GM12872 (cell line): ENCODE measurements at regions not wholly inside any gene's neighbourhood (a gene's known extent, or its start where the extent isn't known, plus 50 kb on each side); places are given as distances from the start of the nearest gene placed in this dataset.

Experiments
- TF ChIP-seq, protein P1 (sequence below): IDR thresholded peaks from 3 replicates; pipeline ENCODE4 v1.5.1; 2011; ENCODE audit warnings: low read depth, mild to moderate bottlenecking, low read length, moderate library complexity; ENCODE audit not compliant: insufficient read depth

DNA sequence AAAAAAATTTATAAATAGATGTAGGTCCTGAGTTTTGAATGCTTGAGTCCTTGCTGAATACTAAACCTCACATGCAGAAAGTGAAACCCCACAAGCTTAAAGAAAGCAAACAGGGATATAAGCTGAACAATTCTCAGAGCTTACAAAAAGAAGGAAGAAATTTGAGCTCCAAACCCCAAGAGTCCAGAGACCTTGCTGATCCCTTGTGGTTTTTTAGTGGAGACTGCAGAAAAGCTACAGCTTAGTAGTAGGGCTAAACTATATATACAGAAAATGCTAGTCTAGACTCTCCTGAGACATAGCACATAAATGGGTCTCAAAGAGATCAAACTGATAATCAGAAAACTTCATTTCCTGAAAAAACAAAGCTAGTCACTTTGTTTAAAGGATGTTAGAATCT, 1548.1 kb upstream of the ZEB2 start:
- TF ChIP-seq, protein P1, sequence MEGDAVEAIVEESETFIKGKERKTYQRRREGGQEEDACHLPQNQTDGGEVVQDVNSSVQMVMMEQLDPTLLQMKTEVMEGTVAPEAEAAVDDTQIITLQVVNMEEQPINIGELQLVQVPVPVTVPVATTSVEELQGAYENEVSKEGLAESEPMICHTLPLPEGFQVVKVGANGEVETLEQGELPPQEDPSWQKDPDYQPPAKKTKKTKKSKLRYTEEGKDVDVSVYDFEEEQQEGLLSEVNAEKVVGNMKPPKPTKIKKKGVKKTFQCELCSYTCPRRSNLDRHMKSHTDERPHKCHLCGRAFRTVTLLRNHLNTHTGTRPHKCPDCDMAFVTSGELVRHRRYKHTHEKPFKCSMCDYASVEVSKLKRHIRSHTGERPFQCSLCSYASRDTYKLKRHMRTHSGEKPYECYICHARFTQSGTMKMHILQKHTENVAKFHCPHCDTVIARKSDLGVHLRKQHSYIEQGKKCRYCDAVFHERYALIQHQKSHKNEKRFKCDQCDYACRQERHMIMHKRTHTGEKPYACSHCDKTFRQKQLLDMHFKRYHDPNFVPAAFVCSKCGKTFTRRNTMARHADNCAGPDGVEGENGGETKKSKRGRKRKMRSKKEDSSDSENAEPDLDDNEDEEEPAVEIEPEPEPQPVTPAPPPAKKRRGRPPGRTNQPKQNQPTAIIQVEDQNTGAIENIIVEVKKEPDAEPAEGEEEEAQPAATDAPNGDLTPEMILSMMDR: no peak

DNA sequence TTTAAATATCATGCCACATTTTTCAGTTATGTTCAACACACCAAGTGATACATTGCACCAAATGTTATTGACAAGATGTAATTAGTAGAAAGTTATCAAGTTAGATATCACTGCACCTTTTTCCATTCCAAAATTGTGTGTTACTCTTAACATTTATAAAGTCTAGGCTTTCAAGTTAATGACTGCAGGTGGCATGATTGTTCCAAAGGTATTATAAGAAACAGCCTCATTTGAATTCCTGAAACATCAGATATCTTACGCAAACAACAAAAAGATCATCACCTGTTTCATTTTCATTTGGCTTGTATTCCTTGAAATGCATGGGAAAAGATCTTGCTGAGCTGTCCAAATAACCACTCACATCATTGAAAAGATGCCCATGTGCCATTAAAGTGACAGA, 1528.2 kb upstream of the ZEB2 start:
- TF ChIP-seq, protein P1: no peak

DNA sequence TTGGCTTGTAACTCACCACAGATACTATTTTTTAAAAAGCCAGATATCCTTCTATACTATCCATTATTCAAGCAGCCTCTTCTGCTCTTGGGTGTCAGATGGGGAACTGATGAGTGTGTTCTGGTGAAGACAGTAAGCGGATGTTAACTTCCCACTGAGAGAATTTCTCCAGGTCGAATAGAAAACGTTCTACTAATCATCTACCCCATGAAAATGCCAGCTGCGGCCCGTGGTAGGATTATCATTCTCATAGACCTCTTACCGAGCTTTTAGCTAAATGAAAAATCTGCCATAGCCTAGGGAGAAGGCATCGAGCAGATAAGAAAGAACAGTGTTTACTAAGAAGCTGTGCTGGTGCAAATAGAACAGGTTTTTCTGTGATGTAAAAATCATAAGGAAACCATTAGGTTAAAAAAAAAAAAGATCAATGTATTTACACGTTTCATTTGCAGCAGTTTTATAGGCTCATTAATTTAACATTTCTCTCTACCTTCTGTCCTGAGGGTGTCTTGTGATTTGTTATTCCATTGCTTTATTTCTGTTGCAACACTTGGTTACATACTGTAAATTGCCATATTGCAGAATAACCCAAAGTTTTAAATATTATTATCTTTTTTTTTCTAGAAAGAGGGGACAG, 1521.5 kb upstream of the ZEB2 start:
- TF ChIP-seq, protein P1: no peak

DNA sequence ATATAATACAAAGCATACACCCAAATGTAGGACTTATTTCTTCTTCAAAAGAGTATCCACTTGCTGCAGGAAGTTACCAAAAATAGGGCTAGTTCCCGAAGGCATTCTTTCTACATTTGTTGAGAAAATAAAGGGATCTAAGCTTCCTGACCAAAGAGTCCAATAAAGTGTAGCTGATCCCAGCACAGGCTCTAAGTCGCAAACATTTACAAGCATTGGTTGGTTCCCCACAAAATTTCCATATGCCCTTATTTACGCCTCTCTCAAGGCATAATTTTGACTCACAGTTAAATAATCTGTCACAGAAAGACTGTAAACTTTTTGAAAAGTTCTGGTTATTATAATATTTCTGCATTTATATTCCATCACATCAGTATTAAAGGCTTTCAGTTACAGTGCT, 1520.1 kb upstream of the ZEB2 start:
- TF ChIP-seq, protein P1: no peak

DNA sequence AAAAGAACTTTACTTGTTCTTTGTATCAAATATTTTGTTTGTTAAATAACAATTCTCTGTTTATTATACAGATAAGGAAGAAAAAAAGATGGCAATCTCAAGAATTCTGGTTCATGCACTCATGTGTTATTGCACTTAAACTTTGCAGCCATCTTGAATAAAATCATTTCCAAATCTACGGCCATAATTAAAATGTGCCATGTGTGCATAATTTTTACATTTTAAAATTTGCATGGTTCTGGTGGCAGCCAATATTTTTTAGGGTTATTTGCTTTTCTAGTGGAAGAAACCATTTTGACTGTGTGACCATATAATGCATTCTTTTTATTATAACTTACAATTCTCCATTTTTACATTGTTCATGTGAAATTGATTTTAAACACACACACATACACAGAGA, 1518.1 kb upstream of the ZEB2 start:
- TF ChIP-seq, protein P1: no peak

DNA sequence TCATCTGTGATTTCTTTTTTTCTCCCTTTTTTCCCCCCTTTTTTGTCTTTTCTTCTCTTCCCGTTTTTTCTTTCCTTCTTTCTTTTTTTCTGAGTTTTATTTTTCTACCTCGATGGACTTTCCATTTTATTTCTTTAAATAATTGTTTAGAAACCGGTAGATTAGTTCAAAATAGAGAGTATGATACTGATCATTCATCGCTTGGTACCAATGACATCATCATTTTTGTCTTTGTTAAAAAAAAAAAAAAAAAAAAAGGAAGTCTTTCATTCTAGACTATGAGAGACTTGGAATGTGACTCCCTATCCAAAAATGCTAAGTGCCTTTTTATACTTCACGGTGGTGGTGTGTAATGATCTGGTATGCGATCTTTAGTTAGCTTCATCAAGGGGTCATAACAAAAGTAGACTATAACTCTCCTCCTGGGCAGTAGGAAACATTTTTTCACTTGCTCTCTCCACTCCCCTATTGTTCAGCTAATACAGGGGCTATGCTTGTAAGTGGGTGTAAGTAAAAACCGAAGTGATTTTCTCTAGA, 1517.5 kb upstream of the ZEB2 start:
- TF ChIP-seq, protein P1: no peak

DNA sequence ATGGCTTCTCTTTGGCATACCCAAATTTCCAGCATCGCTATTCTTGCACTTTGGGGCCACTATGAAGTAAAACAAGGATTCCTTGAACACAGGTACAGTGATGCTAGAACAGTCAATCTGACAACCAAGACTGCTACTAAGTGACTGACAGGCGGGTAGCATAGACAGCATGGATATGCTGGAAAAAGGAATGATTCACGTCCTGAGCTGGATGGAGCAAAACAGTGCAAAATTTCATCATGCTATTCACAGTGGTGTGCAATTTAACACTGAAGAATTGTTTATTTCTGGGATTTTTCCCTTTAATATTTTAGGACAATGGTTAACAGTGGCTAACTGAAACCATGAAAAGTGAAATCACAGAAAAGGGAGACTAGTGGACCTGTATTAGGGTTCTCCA, 1511.2 kb upstream of the ZEB2 start:
- TF ChIP-seq, protein P1: no peak

DNA sequence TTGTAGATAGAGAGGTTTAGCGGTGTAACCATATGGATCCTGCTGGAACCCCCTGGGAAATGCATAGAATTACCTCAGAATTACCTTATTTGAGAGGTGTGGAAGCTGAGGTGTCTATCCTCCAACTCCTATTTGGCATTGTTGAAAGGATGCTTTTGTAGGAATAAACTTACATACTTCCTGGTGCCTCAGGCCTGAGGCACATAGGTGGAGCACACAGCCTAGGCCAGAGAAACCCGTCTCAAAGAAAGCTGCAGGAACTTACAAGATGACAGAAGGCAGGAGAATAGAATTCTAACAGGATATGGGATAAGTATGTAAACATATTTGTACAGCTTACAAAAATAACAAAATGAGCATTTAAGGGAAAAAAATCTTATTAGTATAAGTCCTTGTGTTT, 1507.2 kb upstream of the ZEB2 start:
- TF ChIP-seq, protein P1: no peak
